B cell (primary cell): ENCODE measurements at regions not wholly inside any gene's neighbourhood (a gene's known extent, or its start where the extent isn't known, plus 50 kb on each side); places are given as distances from the start of the nearest gene placed in this dataset.

Source experiments
- CTCF ChIP-seq: fragments of 200-600 bp; IDR thresholded peaks from one replicate; pipeline ENCODE4 v1.8.0; 2022; ENCODE audit warnings: antibody characterized with exemption, mild to moderate bottlenecking
- EZH2 ChIP-seq: IDR thresholded peaks from 2 replicates; pipeline ENCODE4 v1.6.1; 2012; ENCODE audit warnings: borderline replicate concordance, low read depth, mild to moderate bottlenecking, moderate library complexity, low read length; ENCODE audit not compliant: insufficient read depth, poor library complexity, severe bottlenecking

- no peak for TF ChIP-seq CTCF
- no peak for TF ChIP-seq EZH2
Measured at GRCh38 chr2:81551040-81551634, 1246.6 kb upstream of the LRRTM1 start.
